ENCODE measurements at regions not wholly inside any gene's neighbourhood (a gene's known extent, or its start where the extent isn't known, plus 50 kb on each side); places are given as distances from the start of the nearest gene placed in this dataset.

GRCh38 chr17:71334048-71334751 is 786.6 kb upstream of the SOX9 start:
- Histone ChIP-seq H3K27me3 (no peaks in the 10 kb centered on the region), H3K9me3 (no peaks in the 10 kb centered on the region), H3K4me1 (no peaks in the 10 kb centered on the region), H3K4me3 (no peak overlapping the region), H3K27ac (no peak overlapping the region), H3K36me3 (no peaks in the 10 kb centered on the region)
- DNase-seq: no peak
- no peak for TF ChIP-seq POLR2A (IDR thresholded peaks at IDR 0.05)

GRCh38 chr17:71335212-71335611 is 785.6 kb upstream of the SOX9 start:
- no peaks in the 10 kb centered on the region for H3K4me1 ChIP-seq
- no peak for DNase-seq
- no peaks in the 10 kb centered on the region for H3K9me3 ChIP-seq
- H3K27ac ChIP-seq: no peak overlapping the region
- H3K36me3 ChIP-seq: no peaks in the 10 kb centered on the region
- no peak for TF ChIP-seq CTCF (IDR thresholded peaks at IDR 0.05)
- TF ChIP-seq POLR2A (IDR thresholded peaks at IDR 0.05): no peak
- no peaks in the 10 kb centered on the region for H3K27me3 ChIP-seq
- no peak overlapping the region for H3K4me3 ChIP-seq

GRCh38 chr17:71337938-71338337 is 782.9 kb upstream of the SOX9 start:
- no peak overlapping the region for H3K27ac ChIP-seq
- H3K27me3 ChIP-seq: no peaks in the 10 kb centered on the region
- H3K9me3 ChIP-seq: no peaks in the 10 kb centered on the region
- DNase-seq: no peak
- TF ChIP-seq POLR2A (IDR thresholded peaks at IDR 0.05): no peak
- no peaks in the 10 kb centered on the region for H3K4me1 ChIP-seq
- H3K36me3 ChIP-seq: no peaks in the 10 kb centered on the region
- no peak overlapping the region for H3K4me3 ChIP-seq

- Histone ChIP-seq H3K36me3 (no peaks in the 10 kb centered on the region), H3K27ac (no peak overlapping the region), H3K9me3 (no peaks in the 10 kb centered on the region), H3K4me1 (no peaks in the 10 kb centered on the region), H3K27me3 (no peaks in the 10 kb centered on the region), H3K4me3 (no peak overlapping the region)
- no peak for DNase-seq
- TF ChIP-seq POLR2A (IDR thresholded peaks at IDR 0.05) (no peak), CTCF (IDR thresholded peaks at IDR 0.05) (no peak)
Measured at GRCh38 chr17:71338396-71338795, 782.4 kb upstream of the SOX9 start.

GRCh38 chr17:71339206-71339605 is 781.6 kb upstream of the SOX9 start:
- no peak for TF ChIP-seq POLR2A (IDR thresholded peaks at IDR 0.05)
- no peak for TF ChIP-seq CTCF (IDR thresholded peaks at IDR 0.05)
- no peak overlapping the region for H3K27ac ChIP-seq
- H3K4me3 ChIP-seq: no peak overlapping the region
- no peaks in the 10 kb centered on the region for H3K36me3 ChIP-seq
- no peaks in the 10 kb centered on the region for H3K27me3 ChIP-seq
- H3K4me1 ChIP-seq: no peaks in the 10 kb centered on the region
- DNase-seq: no peak
- H3K9me3 ChIP-seq: no peaks in the 10 kb centered on the region

- TF ChIP-seq CTCF (IDR thresholded peaks at IDR 0.05) (no peak), POLR2A (IDR thresholded peaks at IDR 0.05) (no peak)
- no peak for DNase-seq
- Histone ChIP-seq H3K4me3 (no peak overlapping the region), H3K9me3 (no peaks in the 10 kb centered on the region), H3K36me3 (no peaks in the 10 kb centered on the region), H3K27ac (no peak overlapping the region), H3K27me3 (no peaks in the 10 kb centered on the region), H3K4me1 (no peaks in the 10 kb centered on the region)
Measured at GRCh38 chr17:71342737-71343136, 778.1 kb upstream of the SOX9 start.

Measured in Peyer's patch (tissue), 4 donors.